ENCODE measurements at regions not wholly inside any gene's neighbourhood (a gene's known extent, or its start where the extent isn't known, plus 50 kb on each side); places are given as distances from the start of the nearest gene placed in this dataset.

DNA sequence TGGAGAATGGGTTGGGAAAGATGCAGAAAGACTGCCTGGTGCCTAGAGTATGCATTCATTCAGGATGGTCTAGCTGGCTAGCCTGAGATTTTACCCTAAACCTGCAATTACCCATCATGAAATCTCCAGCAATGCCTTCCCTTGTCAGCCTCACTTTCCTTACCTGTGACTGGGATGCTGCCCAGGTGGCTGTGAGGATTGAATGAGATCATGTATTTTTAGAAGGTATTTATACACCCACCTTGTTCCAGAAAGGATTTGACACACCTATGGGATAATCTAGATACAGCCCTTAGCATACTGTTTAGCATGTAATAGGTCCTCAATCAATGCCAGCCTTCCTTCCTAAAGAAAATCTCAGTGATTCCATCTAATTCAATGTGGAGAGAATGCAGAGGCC, 561.4 kb downstream of the CDK5RAP2 start:
- TF ChIP-seq POLR2A (IDR thresholded peaks at IDR 0.05; ENCODE audit: low read length) (no peak), MAX (IDR thresholded peaks at IDR 0.05) (no peak)
- TF ChIP-seq, protein P1, sequence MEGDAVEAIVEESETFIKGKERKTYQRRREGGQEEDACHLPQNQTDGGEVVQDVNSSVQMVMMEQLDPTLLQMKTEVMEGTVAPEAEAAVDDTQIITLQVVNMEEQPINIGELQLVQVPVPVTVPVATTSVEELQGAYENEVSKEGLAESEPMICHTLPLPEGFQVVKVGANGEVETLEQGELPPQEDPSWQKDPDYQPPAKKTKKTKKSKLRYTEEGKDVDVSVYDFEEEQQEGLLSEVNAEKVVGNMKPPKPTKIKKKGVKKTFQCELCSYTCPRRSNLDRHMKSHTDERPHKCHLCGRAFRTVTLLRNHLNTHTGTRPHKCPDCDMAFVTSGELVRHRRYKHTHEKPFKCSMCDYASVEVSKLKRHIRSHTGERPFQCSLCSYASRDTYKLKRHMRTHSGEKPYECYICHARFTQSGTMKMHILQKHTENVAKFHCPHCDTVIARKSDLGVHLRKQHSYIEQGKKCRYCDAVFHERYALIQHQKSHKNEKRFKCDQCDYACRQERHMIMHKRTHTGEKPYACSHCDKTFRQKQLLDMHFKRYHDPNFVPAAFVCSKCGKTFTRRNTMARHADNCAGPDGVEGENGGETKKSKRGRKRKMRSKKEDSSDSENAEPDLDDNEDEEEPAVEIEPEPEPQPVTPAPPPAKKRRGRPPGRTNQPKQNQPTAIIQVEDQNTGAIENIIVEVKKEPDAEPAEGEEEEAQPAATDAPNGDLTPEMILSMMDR (IDR thresholded peaks at IDR 0.05): no peak

Measured in A549 (cell line).